Tibial artery (tissue), 4 donors: ENCODE measurements at regions not wholly inside any gene's neighbourhood (a gene's known extent, or its start where the extent isn't known, plus 50 kb on each side); places are given as distances from the start of the nearest gene placed in this dataset.

ENCODE experiments used
- DNase-seq, 2 donors: peaks; one replicate each; pipeline ENCODE4 v3.0.0-alpha.2; 2019
- H3K27ac ChIP-seq, 2 donors: fragments of 200-600 bp; sonication (generic) in 1 of 2; 1 replicate in 1 of 2; 2 replicates in 1 of 2; pipeline ENCODE4 v1.5.1; 2018 to 2019; ENCODE audit warnings: mild to moderate bottlenecking in 1 of 2
- H3K27me3 ChIP-seq, 2 donors: fragments of 200-600 bp; sonication (generic) in 1 of 2; one replicate each; pipeline versions ENCODE4 v1.5.1 to v1.6.0; 2016 to 2019
- H3K36me3 ChIP-seq, 3 donors: fragments of 200-600 bp; sonication (generic) in 2 of 3; one replicate each; pipeline ENCODE4 v1.5.1; 2016 to 2019; ENCODE audit warnings: mild to moderate bottlenecking in 2 of 3
- H3K4me1 ChIP-seq, 4 donors: fragments of 200-600 bp; sonication (generic) in 2 of 4; 1 replicate in 3 of 4; 2 replicates in 1 of 4; pipeline ENCODE4 v1.5.1; 2016 to 2019
- H3K4me3 ChIP-seq, 2 donors: fragments of 200-600 bp; sonication (generic) in 1 of 2; 1 replicate in 1 of 2; 2 replicates in 1 of 2; pipeline ENCODE4 v1.5.1; 2018 to 2019; ENCODE audit warnings: mild to moderate bottlenecking in 2 of 2
- H3K9me3 ChIP-seq, 3 donors: fragments of 200-600 bp; sonication (generic) in 1 of 3; one replicate each; pipeline ENCODE4 v1.5.1; 2016 to 2019
- intact Hi-C: fragments of 100-400 bp; cut with DNase I; formaldehyde crosslinking; loops from one replicate; pipeline ENCODE4 v1.15.0; 2023; ENCODE audit warnings: low total_unique reads
- TF ChIP-seq, protein P1 (sequence below), 2 experiments: fragments of 200-600 bp in 1 of 2; fragments of 450-650 bp in 1 of 2; IDR thresholded peaks; one replicate each; pipeline ENCODE4 v1.5.1; 2017 to 2019; ENCODE audit warnings: antibody characterized with exemption in 2 of 2, mild to moderate bottlenecking in 1 of 2, moderate library complexity in 1 of 2

DNA sequence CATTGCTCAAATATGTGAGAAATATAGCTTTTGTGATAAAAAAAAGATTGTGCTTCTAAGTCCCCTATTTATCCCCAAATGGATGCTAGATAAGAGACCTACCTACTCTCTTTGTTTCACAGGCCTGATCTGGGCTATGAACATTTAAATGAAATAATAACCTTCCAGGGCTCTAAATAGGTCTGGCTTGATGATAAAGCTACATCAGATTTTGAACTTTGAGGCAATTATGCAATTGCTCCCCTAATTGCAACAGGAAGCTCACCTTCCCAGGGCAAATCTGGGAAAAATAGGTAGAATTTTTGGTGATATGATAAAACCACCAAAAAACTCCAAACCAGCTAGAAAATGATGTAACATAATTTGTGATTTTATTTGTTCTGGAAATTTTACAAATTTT, 624.5 kb downstream of the PKHD1 start:
- no peak for DNase-seq
- TF ChIP-seq, protein P1, sequence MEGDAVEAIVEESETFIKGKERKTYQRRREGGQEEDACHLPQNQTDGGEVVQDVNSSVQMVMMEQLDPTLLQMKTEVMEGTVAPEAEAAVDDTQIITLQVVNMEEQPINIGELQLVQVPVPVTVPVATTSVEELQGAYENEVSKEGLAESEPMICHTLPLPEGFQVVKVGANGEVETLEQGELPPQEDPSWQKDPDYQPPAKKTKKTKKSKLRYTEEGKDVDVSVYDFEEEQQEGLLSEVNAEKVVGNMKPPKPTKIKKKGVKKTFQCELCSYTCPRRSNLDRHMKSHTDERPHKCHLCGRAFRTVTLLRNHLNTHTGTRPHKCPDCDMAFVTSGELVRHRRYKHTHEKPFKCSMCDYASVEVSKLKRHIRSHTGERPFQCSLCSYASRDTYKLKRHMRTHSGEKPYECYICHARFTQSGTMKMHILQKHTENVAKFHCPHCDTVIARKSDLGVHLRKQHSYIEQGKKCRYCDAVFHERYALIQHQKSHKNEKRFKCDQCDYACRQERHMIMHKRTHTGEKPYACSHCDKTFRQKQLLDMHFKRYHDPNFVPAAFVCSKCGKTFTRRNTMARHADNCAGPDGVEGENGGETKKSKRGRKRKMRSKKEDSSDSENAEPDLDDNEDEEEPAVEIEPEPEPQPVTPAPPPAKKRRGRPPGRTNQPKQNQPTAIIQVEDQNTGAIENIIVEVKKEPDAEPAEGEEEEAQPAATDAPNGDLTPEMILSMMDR (IDR thresholded peaks at IDR 0.05): no peak
- Histone ChIP-seq H3K4me1 (no peaks in the 10 kb centered on the region), H3K27ac (no peak overlapping the region), H3K36me3 (no peaks in the 10 kb centered on the region), H3K4me3 (no peak overlapping the region), H3K9me3 (no peaks in the 10 kb centered on the region), H3K27me3 (no peaks in the 10 kb centered on the region)
- intact Hi-C loops: no loop called here

DNA sequence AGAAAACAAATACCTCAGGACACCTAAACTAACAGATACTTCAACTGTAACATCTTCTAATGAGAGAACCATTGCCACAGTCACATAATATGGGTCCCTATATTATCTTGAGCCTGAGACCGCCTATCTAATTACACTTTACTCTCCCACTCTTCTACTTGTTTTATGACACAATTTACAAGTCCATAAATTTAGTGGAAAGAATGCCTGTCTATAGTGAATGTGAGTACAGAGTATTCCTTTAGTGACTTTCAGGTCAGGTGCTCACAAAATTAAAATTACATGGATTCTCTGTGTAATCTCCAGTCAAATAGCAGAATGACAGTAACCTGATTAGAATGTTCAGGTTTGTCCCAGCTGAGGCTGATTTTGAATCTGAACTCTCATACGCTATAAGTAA, 624.1 kb downstream of the PKHD1 start:
- Histone ChIP-seq H3K27me3 (no peaks in the 10 kb centered on the region), H3K4me3 (no peak overlapping the region), H3K27ac (no peak overlapping the region), H3K9me3 (no peaks in the 10 kb centered on the region), H3K4me1 (no peaks in the 10 kb centered on the region), H3K36me3 (no peaks in the 10 kb centered on the region)
- intact Hi-C loops: no loop called here
- DNase-seq: no peak
- TF ChIP-seq, protein P1 (IDR thresholded peaks at IDR 0.05): no peak

DNA sequence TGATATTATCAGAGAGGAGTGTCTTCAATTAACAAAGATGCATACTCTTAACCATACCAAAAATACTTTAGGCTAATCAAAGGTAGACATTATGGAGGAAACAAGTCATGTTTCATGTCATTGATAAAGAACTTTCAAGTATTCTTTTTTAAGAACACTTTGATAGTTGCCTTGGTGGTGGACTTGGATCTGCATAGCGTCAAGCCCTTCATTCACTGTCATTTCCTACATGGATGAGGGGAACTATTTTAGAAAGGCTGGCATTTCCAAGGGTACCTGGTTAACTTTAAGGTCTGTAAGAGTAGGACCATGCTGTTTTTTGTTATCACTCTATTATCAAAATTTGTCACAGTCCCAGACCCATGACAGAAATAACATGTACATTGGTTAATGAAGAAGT, 622.5 kb downstream of the PKHD1 start:
- Histone ChIP-seq H3K4me1 (no peaks in the 10 kb centered on the region), H3K9me3 (no peaks in the 10 kb centered on the region), H3K27ac (no peak overlapping the region), H3K36me3 (no peaks in the 10 kb centered on the region), H3K4me3 (no peak overlapping the region), H3K27me3 (no peaks in the 10 kb centered on the region)
- DNase-seq: no peak
- TF ChIP-seq, protein P1 (IDR thresholded peaks at IDR 0.05): no peak
- intact Hi-C loops: no loop called here

DNA sequence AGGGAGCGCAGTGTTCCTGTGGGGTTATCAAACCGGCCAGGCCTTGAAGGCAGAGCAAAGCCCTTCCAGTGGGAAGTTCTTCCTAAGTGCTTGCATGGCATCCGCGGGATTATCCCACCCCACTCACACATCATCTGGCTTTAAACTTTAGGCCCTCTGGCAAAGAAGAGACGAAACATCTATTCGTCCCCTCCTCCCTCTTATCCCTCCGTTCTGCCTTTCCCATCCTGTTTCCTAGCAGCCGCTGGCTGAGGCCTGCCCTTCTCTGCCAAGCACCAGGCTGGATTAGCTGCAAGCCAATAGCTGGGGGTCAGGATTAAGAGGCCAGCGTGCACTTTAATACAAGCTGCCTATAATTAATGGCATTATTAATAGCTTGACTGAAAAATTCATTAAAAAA, 621.0 kb downstream of the PKHD1 start:
- Histone ChIP-seq H3K4me3 (no peak overlapping the region), H3K4me1 (no peaks in the 10 kb centered on the region), H3K27ac (no peak overlapping the region), H3K36me3 (no peaks in the 10 kb centered on the region), H3K27me3 (no peaks in the 10 kb centered on the region), H3K9me3 (no peaks in the 10 kb centered on the region)
- TF ChIP-seq, protein P1 (IDR thresholded peaks at IDR 0.05): no peak
- intact Hi-C loops: no loop called here
- DNase-seq: no peak

DNA sequence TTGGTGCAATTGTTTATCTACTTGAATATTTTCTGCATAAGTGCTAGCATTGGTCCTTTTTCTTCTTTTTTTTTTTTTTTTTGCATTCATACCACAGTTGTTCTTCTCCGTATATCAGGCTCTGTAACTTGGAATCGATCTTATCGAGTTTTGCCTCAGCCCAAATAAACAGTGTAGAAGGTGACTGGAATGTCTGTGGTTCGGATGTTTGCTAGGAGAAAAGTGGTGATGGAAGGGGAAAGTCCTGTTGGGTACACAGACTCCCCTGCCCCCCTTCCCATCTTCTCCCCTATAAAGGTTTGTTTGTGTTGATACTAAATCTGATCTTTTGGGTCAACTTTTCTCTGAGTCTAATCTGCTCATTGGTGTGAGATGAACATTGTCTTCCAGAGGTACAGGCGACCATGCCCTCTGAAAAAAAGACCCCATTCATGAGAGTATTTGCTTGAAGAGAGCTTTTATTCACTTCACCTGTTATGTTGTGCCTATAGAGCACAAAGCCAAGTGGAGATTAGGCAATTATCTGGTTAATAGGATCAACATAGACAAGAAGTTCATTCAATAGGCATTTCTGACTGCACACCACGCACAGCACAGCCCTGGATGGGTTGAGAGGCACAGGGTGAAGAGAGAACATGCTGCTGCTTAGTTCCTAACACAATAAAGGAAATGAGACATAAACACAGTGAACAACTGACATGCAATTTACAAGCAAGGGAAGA, 620.0 kb downstream of the PKHD1 start:
- TF ChIP-seq, protein P1 (IDR thresholded peaks at IDR 0.05): no peak
- no peak for DNase-seq
- H3K4me1 ChIP-seq: no peaks in the 10 kb centered on the region
- H3K4me3 ChIP-seq: no peak overlapping the region
- intact Hi-C loops: no loop called here
- H3K9me3 ChIP-seq: no peaks in the 10 kb centered on the region
- H3K27ac ChIP-seq: no peak overlapping the region
- no peaks in the 10 kb centered on the region for H3K36me3 ChIP-seq
- no peaks in the 10 kb centered on the region for H3K27me3 ChIP-seq

DNA sequence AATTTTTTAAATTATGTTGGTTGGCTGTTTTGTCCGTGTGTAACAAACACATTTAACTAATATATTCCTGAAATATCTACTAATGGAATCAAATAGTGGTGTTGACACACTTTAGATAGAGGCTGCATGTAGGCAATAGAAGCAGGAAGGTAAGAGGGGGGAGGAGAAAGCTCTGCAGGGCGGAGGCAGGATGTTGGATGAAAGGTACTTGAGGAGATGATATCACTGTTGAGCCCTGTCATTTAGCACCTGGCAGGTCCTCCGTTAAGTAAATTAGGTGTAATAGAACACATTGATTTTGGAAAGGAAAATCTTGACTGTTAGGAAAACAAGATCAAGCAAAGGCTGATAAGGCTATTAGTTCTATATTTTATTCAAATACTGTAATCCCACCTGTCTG, 618.7 kb downstream of the PKHD1 start:
- TF ChIP-seq, protein P1 (IDR thresholded peaks at IDR 0.05): no peak
- intact Hi-C loops: no loop called here
- Histone ChIP-seq H3K27me3 (no peaks in the 10 kb centered on the region), H3K9me3 (no peaks in the 10 kb centered on the region), H3K27ac (no peak overlapping the region), H3K36me3 (no peaks in the 10 kb centered on the region), H3K4me3 (no peak overlapping the region), H3K4me1 (no peaks in the 10 kb centered on the region)
- DNase-seq: no peak
